ENCODE measurements at regions not wholly inside any gene's neighbourhood (a gene's known extent, or its start where the extent isn't known, plus 50 kb on each side); places are given as distances from the start of the nearest gene placed in this dataset.
A peak's percentile ranks its signal among the peaks of the same experiment; 100 is the strongest.

GRCh38 chr11:109033627-109034338 lies 368.9 kb downstream of the DDX10 start:
- DNase-seq (ENCODE audit: low read depth) = peak; percentile 86
- TF ChIP-seq, protein P1, sequence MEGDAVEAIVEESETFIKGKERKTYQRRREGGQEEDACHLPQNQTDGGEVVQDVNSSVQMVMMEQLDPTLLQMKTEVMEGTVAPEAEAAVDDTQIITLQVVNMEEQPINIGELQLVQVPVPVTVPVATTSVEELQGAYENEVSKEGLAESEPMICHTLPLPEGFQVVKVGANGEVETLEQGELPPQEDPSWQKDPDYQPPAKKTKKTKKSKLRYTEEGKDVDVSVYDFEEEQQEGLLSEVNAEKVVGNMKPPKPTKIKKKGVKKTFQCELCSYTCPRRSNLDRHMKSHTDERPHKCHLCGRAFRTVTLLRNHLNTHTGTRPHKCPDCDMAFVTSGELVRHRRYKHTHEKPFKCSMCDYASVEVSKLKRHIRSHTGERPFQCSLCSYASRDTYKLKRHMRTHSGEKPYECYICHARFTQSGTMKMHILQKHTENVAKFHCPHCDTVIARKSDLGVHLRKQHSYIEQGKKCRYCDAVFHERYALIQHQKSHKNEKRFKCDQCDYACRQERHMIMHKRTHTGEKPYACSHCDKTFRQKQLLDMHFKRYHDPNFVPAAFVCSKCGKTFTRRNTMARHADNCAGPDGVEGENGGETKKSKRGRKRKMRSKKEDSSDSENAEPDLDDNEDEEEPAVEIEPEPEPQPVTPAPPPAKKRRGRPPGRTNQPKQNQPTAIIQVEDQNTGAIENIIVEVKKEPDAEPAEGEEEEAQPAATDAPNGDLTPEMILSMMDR (IDR thresholded peaks at IDR 0.05; ENCODE audit: insufficient read depth, low read depth, low read length, missing control alignments) = no peak
- no peak overlapping the region for H3K4me3 ChIP-seq (ENCODE audit: low read length)

DNA sequence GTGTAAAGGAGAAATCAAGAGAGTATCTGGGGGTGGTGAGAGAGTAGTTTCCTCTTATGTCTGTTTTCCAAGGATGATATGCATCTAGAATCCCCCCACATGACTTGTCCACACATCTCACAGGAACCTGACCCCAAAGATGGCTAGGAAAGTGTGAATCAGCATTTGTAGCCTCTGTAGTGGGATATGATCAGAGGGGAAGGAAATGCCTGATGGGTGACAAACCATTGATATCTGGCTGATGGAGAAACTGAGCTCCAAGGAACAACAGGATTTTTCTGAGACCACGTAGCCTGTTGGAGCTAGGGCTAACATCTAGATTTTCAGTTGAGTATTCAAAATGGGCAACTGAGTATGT lies 369.4 kb downstream of the DDX10 start:
- no peak overlapping the region for H3K4me3 ChIP-seq (ENCODE audit: low read length)
- TF ChIP-seq, protein P1 (IDR thresholded peaks at IDR 0.05; ENCODE audit: insufficient read depth, low read depth, low read length, missing control alignments) = no peak
- DNase-seq (ENCODE audit: low read depth) = no peak

DNA sequence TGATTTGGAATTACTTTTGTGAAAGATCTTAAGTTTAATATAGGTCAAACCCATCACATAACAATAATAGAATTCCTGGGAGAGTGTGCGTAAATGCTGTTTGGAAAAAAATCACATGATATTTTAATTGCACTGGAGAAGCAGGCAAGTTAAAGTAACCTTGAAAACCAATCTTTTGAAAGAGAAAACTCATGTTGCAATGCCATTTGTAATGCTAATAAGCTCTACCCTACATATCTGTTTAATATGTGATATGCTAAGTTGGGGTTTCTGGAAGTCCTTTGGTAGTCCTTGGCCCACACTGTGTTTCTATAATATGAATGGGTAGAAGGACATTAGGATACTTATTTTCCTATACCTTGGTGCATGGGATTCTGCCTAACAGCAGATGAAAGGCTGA lies 370.4 kb downstream of the DDX10 start:
- H3K4me3 ChIP-seq (ENCODE audit: low read length) = no peak overlapping the region
- DNase-seq (ENCODE audit: low read depth) = no peak
- TF ChIP-seq, protein P1 (IDR thresholded peaks at IDR 0.05; ENCODE audit: insufficient read depth, low read depth, low read length, missing control alignments) = no peak

DNA sequence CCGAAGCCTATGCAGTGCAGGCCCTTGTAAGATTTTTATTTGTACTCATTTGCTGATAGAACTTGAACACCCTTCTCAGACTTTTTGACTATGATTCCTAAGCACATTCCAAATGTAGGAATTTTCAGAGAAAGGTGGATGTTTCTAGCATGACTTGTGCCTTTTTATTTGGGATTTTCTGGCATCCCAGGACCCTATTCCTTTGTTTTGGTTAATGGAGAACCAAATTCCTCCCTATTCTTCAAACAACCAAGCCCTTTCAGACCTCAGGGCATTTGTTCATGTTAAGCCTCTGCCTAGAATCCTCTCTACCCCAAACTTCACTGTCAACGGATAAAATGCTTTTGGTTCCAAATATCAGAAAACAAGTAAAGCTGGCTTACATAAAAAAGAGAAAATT lies 371.1 kb downstream of the DDX10 start:
- no peak overlapping the region for H3K4me3 ChIP-seq (ENCODE audit: low read length)
- TF ChIP-seq, protein P1 (IDR thresholded peaks at IDR 0.05; ENCODE audit: insufficient read depth, low read depth, low read length, missing control alignments) = no peak
- DNase-seq (ENCODE audit: low read depth) = no peak

DNA sequence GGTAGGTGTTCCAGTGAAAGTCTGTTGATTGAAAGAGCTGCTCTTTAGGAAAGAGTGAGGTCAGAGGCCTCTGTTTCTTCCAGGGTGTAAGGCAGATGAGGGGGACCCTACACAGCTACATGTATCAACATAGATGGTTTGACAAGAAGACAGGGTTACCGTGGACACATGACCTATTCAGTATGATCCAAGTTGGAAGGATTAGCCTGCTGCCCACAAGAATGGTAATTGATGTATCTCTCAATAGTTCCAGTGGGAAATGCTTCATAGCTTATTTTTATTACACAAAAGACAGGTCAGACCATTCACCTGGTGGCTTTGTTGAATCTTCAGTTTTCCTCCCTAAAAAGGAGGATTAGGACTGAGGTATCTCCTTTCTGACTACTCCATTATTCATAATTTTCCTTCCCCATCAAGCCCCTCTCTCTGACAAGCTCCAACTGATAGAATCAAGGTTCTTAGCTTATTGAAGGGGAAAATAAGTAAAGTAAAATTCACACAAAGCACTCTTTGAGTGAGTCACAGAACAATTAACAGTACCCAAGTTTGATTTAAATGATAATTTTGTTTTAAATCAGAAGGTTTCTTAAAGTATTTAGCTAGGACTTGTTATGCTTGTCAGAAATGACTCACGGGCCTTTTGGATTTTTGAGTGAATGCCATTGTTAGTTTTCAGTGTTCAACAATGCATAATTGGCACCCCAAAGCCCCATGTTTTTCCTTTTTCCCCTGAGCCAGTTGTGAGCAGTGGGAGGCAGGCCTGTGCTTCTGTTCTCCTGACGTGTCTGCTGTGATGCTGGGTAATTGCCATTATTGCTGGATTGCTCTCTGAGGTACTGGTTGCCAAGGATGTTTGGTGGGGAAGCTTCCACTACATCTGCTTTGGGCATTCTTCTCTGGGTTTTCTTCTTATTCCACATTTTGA lies 373.2 kb downstream of the DDX10 start:
- peak; percentile 42 for DNase-seq (ENCODE audit: low read depth)
- no peak overlapping the region for H3K4me3 ChIP-seq (ENCODE audit: low read length)
- TF ChIP-seq, protein P1 (IDR thresholded peaks at IDR 0.05; ENCODE audit: insufficient read depth, low read depth, low read length, missing control alignments) = no peak

- peak; percentile 37 for DNase-seq (ENCODE audit: low read depth)
These were observed 374.7 kb downstream of the DDX10 start for GRCh38 chr11:109039611-109040010.

More at GRCh38 chr11:109039611-109040010, 374.7 kb downstream of the DDX10 start:
- H3K4me3 ChIP-seq (ENCODE audit: low read length) = no peak overlapping the region
- TF ChIP-seq, protein P1 (IDR thresholded peaks at IDR 0.05; ENCODE audit: insufficient read depth, low read depth, low read length, missing control alignments) = no peak
